Suprapubic skin (tissue), 4 donors: ENCODE measurements at regions not wholly inside any gene's neighbourhood (a gene's known extent, or its start where the extent isn't known, plus 50 kb on each side); places are given as distances from the start of the nearest gene placed in this dataset.

Experiments used
- DNase-seq, 2 donors: peaks; one replicate each; pipeline ENCODE4 v3.0.0-alpha.2; 2019; ENCODE audit warnings: low spot score in 2 of 2
- H3K27ac ChIP-seq: fragments of 200-600 bp; sonication (generic); one replicate; pipeline ENCODE4 v1.5.1; 2019
- H3K27me3 ChIP-seq: fragments of 200-600 bp; sonication (generic); one replicate; pipeline ENCODE4 v1.5.1; 2019
- H3K36me3 ChIP-seq: fragments of 200-600 bp; sonication (generic); one replicate; pipeline ENCODE4 v1.5.1; 2019
- H3K4me1 ChIP-seq: fragments of 200-600 bp; sonication (generic); one replicate; pipeline ENCODE4 v1.5.1; 2019
- H3K4me3 ChIP-seq: fragments of 200-600 bp; sonication (generic); one replicate; pipeline ENCODE4 v1.5.1; 2019; ENCODE audit warnings: mild to moderate bottlenecking
- H3K9me3 ChIP-seq: fragments of 200-600 bp; sonication (generic); one replicate; pipeline ENCODE4 v1.5.1; 2019
- CTCF ChIP-seq, 2 donors: fragments of 200-600 bp in 1 of 2; fragments of 450-650 bp in 1 of 2; sonication (generic) in 1 of 2; IDR thresholded peaks; one replicate each; pipeline ENCODE4 v1.5.1; 2016 to 2019; ENCODE audit warnings: antibody characterized with exemption in 2 of 2, mild to moderate bottlenecking in 1 of 2, moderate library complexity in 1 of 2
- EP300 ChIP-seq: sonication (generic); formaldehyde crosslinking; IDR thresholded peaks from one replicate; pipeline ENCODE4 v1.6.1; 2017; ENCODE audit warnings: antibody characterized with exemption
- POLR2A ChIP-seq, 2 donors: fragments of 450-650 bp; IDR thresholded peaks; one replicate each; pipeline ENCODE4 v1.6.1; 2017; ENCODE audit warnings: antibody characterized with exemption in 2 of 2, mild to moderate bottlenecking in 2 of 2, moderate library complexity in 2 of 2
- POLR2AphosphoS5 ChIP-seq, 3 donors: sonication (generic); formaldehyde crosslinking; IDR thresholded peaks; one replicate each; pipeline ENCODE4 v1.6.1; 2017; ENCODE audit warnings: antibody characterized with exemption in 3 of 3
- WGBS: methylation state at CpG from one replicate; pipeline ENCODE4 v1.1.5; 2018; 5-methylcytosine and 5-hydroxymethylcytosine counted together

- Histone ChIP-seq H3K36me3 (no peaks in the 10 kb centered on the region), H3K4me1 (no peaks in the 10 kb centered on the region), H3K27me3 (no peaks in the 10 kb centered on the region), H3K4me3 (no peak overlapping the region), H3K27ac (no peak overlapping the region), H3K9me3 (no peaks in the 10 kb centered on the region)
- DNase-seq: no peak
- TF ChIP-seq POLR2A (IDR thresholded peaks at IDR 0.05) (no peak), CTCF (IDR thresholded peaks at IDR 0.05) (no peak), POLR2AphosphoS5 (IDR thresholded peaks at IDR 0.05) (no peak), EP300 (no peak)
- 83% methylated on average over 11 of the region's 11 CpGs for WGBS
These were observed 61.5 kb upstream of the NEDD4L start for GRCh38 chr18:57982372-57983021.

GRCh38 chr18:57981308-57982028, 62.6 kb upstream of the NEDD4L start:
- Histone ChIP-seq H3K27me3 (no peaks in the 10 kb centered on the region), H3K36me3 (no peaks in the 10 kb centered on the region), H3K4me3 (no peak overlapping the region), H3K27ac (no peak overlapping the region), H3K4me1 (no peaks in the 10 kb centered on the region), H3K9me3 (no peaks in the 10 kb centered on the region)
- 85% methylated on average over 3 of the region's 3 CpGs for WGBS
- no peak for DNase-seq
- TF ChIP-seq POLR2AphosphoS5 (IDR thresholded peaks at IDR 0.05): no peak
- no peak for TF ChIP-seq CTCF (IDR thresholded peaks at IDR 0.05)
- no peak for TF ChIP-seq POLR2A (IDR thresholded peaks at IDR 0.05)
- TF ChIP-seq EP300: no peak

GRCh38 chr18:57980573-57981307, 63.3 kb upstream of the NEDD4L start:
- Histone ChIP-seq H3K36me3 (no peaks in the 10 kb centered on the region), H3K4me3 (no peak overlapping the region), H3K27ac (no peak overlapping the region), H3K9me3 (no peaks in the 10 kb centered on the region), H3K27me3 (no peaks in the 10 kb centered on the region), H3K4me1 (no peaks in the 10 kb centered on the region)
- TF ChIP-seq CTCF (IDR thresholded peaks at IDR 0.05): no peak
- TF ChIP-seq POLR2A (IDR thresholded peaks at IDR 0.05): no peak
- no peak for DNase-seq
- 70% methylated on average over 4 of the region's 4 CpGs for WGBS

GRCh38 chr18:57976230-57976773, 67.7 kb upstream of the NEDD4L start:
- TF ChIP-seq POLR2AphosphoS5 (IDR thresholded peaks at IDR 0.05): no peak
- no peak for TF ChIP-seq CTCF (IDR thresholded peaks at IDR 0.05)
- TF ChIP-seq POLR2A (IDR thresholded peaks at IDR 0.05): no peak
- DNase-seq: no peak
- H3K27ac ChIP-seq: no peak overlapping the region
- no peak overlapping the region for H3K4me3 ChIP-seq
- H3K9me3 ChIP-seq: no peaks in the 10 kb centered on the region
- 26% methylated on average over 2 of the region's 2 CpGs for WGBS
- no peaks in the 10 kb centered on the region for H3K36me3 ChIP-seq
- H3K4me1 ChIP-seq: no peaks in the 10 kb centered on the region
- no peaks in the 10 kb centered on the region for H3K27me3 ChIP-seq

- Histone ChIP-seq H3K9me3 (no peaks in the 10 kb centered on the region), H3K4me1 (no peaks in the 10 kb centered on the region), H3K36me3 (no peaks in the 10 kb centered on the region), H3K4me3 (no peak overlapping the region), H3K27ac (no peak overlapping the region), H3K27me3 (no peaks in the 10 kb centered on the region)
- 30% methylated on average over 2 of the region's 2 CpGs for WGBS
- no peak for TF ChIP-seq EP300
- no peak for TF ChIP-seq POLR2AphosphoS5 (IDR thresholded peaks at IDR 0.05)
- TF ChIP-seq POLR2A (IDR thresholded peaks at IDR 0.05): no peak
- TF ChIP-seq CTCF (IDR thresholded peaks at IDR 0.05): no peak
- no peak for DNase-seq
These were observed 68.2 kb upstream of the NEDD4L start for GRCh38 chr18:57975805-57976204.
